HepG2 (cell line): ENCODE measurements at regions not wholly inside any gene's neighbourhood (a gene's known extent, or its start where the extent isn't known, plus 50 kb on each side); places are given as distances from the start of the nearest gene placed in this dataset.

Experiments used
- ATAC-seq: fragments of 200-7000 bp; cut with Tn5 transposase; 3 replicates; pipeline ENCODE4 v1.9.1; 2020; ENCODE audit warnings: mild to moderate bottlenecking, moderate library complexity
- BruUV-seq: library from RNA; stranded (reverse); fragments of 400-500 nt; replicated peaks from 2 replicates; lab custom pipeline; 2021; lab: Mats Ljungman, UMichigan
- CTCF ChIA-PET: fragments of 300-600 bp; formaldehyde crosslinking; extraction: SDS; loops from one replicate; lab custom pipeline; 2021; ENCODE audit warnings: low total read pairs, inconsistent platforms, low intra/inter-chr PET ratio; lab: Yijun Ruan, JAX
- POLR2A ChIA-PET: fragments of 350-600 bp; sonication (Branson Sonifier 250); formaldehyde crosslinking; loops from one replicate; lab custom pipeline; 2020; ENCODE audit warnings: antibody characterized with exemption, inconsistent platforms; lab: Yijun Ruan, JAX
- DNase-seq: peaks from one replicate; pipeline ENCODE4 v3.0.0-alpha.2; 2015; ENCODE audit warnings: low spot score
- FAIRE-seq: peaks from 3 replicates; lab custom pipeline; 2011; peaks lifted over from hg19 to GRCh38; lab: Jason Lieb, UNC
- H2AFZ ChIP-seq: one replicate; pipeline ENCODE4 v1.6.1; 2011; ENCODE audit warnings: low read length, inconsistent platforms
- H3K27ac ChIP-seq: fragments of 300-600 bp; 3 replicates; pipeline ENCODE4 v1.8.0; 2011; ENCODE audit warnings: mixed run types, mild to moderate bottlenecking, mixed read lengths, low read length, inconsistent platforms; ENCODE audit not compliant: insufficient read depth; ENCODE audit errors: extremely low read length
- H3K27me3 ChIP-seq, 2 experiments: fragments of 200-600 bp in 1 of 2; 2 replicates in 1 of 2; 3 replicates in 1 of 2; pipeline versions ENCODE4 v1.6.0 to v1.8.0; 2011; ENCODE audit warnings: low read length in 2 of 2, mild to moderate bottlenecking in 2 of 2, moderate library complexity in 2 of 2, inconsistent platforms in 1 of 2; ENCODE audit not compliant: insufficient read depth in 2 of 2, control insufficient read depth in 1 of 2
- H3K36me3 ChIP-seq, 2 experiments: fragments of 200-600 bp in 1 of 2; replicated peaks in 1 of 2; 2 replicates in 1 of 2; 3 replicates in 1 of 2; pipeline versions ENCODE4 v1.5.1 to v1.8.0; 2011; ENCODE audit warnings: low read length in 2 of 2, inconsistent platforms in 1 of 2; ENCODE audit not compliant: insufficient read depth in 2 of 2, control insufficient read depth in 1 of 2
- H3K4me1 ChIP-seq: 2 replicates; pipeline ENCODE4 v1.5.1; 2012; ENCODE audit warnings: low read length, inconsistent platforms; ENCODE audit not compliant: insufficient read depth
- H3K4me2 ChIP-seq: 2 replicates; pipeline ENCODE4 v1.6.0; 2011; ENCODE audit warnings: low read depth, low read length, inconsistent platforms
- H3K4me3 ChIP-seq, 3 experiments: fragments of 200-600 bp in 1 of 3; sonication (generic), shearing (Covaris generic) in 1 of 3; replicated peaks in 1 of 3; 2 replicates each; pipeline ENCODE4 v1.5.1; 2011 to 2016; ENCODE audit warnings: low read length in 3 of 3, inconsistent platforms in 2 of 3, low read depth in 2 of 3, mild to moderate bottlenecking in 2 of 3, control low read depth in 1 of 3, mixed read lengths in 1 of 3; ENCODE audit not compliant: insufficient read depth in 1 of 3
- H3K79me2 ChIP-seq: one replicate; pipeline ENCODE4 v1.6.1; 2011; ENCODE audit warnings: low read length, inconsistent platforms; ENCODE audit not compliant: insufficient read depth
- H3K9ac ChIP-seq: 2 replicates; pipeline ENCODE4 v1.6.0; 2011; ENCODE audit warnings: mild to moderate bottlenecking, low read depth, low read length, inconsistent platforms; ENCODE audit not compliant: insufficient read depth
- H3K9me3 ChIP-seq: 2 replicates; pipeline ENCODE4 v1.5.1; 2012; ENCODE audit warnings: mild to moderate bottlenecking, low read length
- H4K20me1 ChIP-seq: 2 replicates; pipeline ENCODE4 v1.6.0; 2011; ENCODE audit warnings: inconsistent platforms, mild to moderate bottlenecking, low read length, moderate library complexity; ENCODE audit not compliant: insufficient read depth
- CBFB ChIP-seq: sonication (generic); formaldehyde crosslinking; IDR thresholded peaks from 2 replicates; pipeline ENCODE4 v1.4.0; 2020; ENCODE audit warnings: missing genetic modification reagents
- FOXP1 ChIP-seq, 2 experiments: fragments of 450-650 bp in 1 of 2; IDR thresholded peaks; 2 replicates each; pipeline ENCODE4 v1.6.1; 2017 to 2018; ENCODE audit warnings: antibody characterized with exemption in 1 of 2
- HMGXB3 ChIP-seq: sonication (generic); formaldehyde crosslinking; IDR thresholded peaks from 2 replicates; pipeline ENCODE4 v1.4.0; 2020; ENCODE audit warnings: missing genetic modification reagents, borderline replicate concordance
- HNF4G ChIP-seq, 2 experiments: sonication (generic) in 1 of 2; formaldehyde crosslinking in 1 of 2; IDR thresholded peaks; 2 replicates each; pipeline versions ENCODE4 v1.4.0 to v1.6.1; 2011 to 2020; ENCODE audit warnings: borderline replicate concordance in 2 of 2, low read depth in 2 of 2, mild to moderate bottlenecking in 2 of 2, low read length in 1 of 2, missing genetic modification reagents in 1 of 2, moderate library complexity in 1 of 2
- KAT2B ChIP-seq: fragments of 150-350 bp; IDR thresholded peaks from 2 replicates; pipeline ENCODE4 v1.6.1; 2014; ENCODE audit warnings: low read depth, low read length, borderline replicate concordance
- MEF2D ChIP-seq: sonication (generic); formaldehyde crosslinking; IDR thresholded peaks from 2 replicates; pipeline ENCODE4 v1.5.1; 2020; ENCODE audit warnings: mild to moderate bottlenecking, missing genetic modification reagents
- NR1H2 ChIP-seq: sonication (generic); formaldehyde crosslinking; IDR thresholded peaks from 2 replicates; pipeline ENCODE4 v1.8.1; 2022; ENCODE audit warnings: low read depth, missing genetic modification reagents, borderline replicate concordance
- PREB ChIP-seq: sonication (generic); formaldehyde crosslinking; IDR thresholded peaks from 2 replicates; pipeline ENCODE4 v1.4.0; 2020; ENCODE audit warnings: missing genetic modification reagents
- TBX3 ChIP-seq: fragments of 450-650 bp; IDR thresholded peaks from 2 replicates; pipeline ENCODE4 v1.6.1; 2017; ENCODE audit warnings: antibody characterized with exemption, mild to moderate bottlenecking, inconsistent platforms, borderline replicate concordance
- THRA ChIP-seq: sonication (generic); formaldehyde crosslinking; IDR thresholded peaks from 2 replicates; pipeline ENCODE4 v1.4.0; 2020; ENCODE audit warnings: missing genetic modification reagents, borderline replicate concordance
- THYN1 ChIP-seq: sonication (generic); formaldehyde crosslinking; IDR thresholded peaks from 2 replicates; pipeline ENCODE4 v1.8.1; 2023; ENCODE audit warnings: low read depth, mild to moderate bottlenecking, moderate library complexity, missing genetic modification reagents, borderline replicate concordance
- XBP1 ChIP-seq: sonication (generic); formaldehyde crosslinking; IDR thresholded peaks from 2 replicates; pipeline ENCODE4 v1.5.0; 2020; ENCODE audit warnings: missing genetic modification reagents
- ZNF282 ChIP-seq: fragments of 450-650 bp; IDR thresholded peaks from 2 replicates; pipeline ENCODE4 v1.6.1; 2018; ENCODE audit not compliant: partially characterized antibody
- ZNF337 ChIP-seq: sonication (generic); formaldehyde crosslinking; IDR thresholded peaks from 2 replicates; pipeline ENCODE4 v1.5.1; 2020; ENCODE audit warnings: missing genetic modification reagents, low read depth, mild to moderate bottlenecking, borderline replicate concordance
- ZNF496 ChIP-seq: sonication (generic); formaldehyde crosslinking; IDR thresholded peaks from 2 replicates; pipeline ENCODE4 v1.8.1; 2023; ENCODE audit warnings: mild to moderate bottlenecking, moderate library complexity, missing genetic modification reagents; ENCODE audit not compliant: insufficient replicate concordance
- ZNF547 ChIP-seq: sonication (generic); formaldehyde crosslinking; IDR thresholded peaks from 2 replicates; pipeline ENCODE4 v1.5.1; 2020; ENCODE audit warnings: mild to moderate bottlenecking, missing genetic modification reagents
- WGBS: methylation state at CpG from one replicate; pipeline ENCODE4 v1.1.6; 2017; ENCODE audit warnings: low lambda C conversion rate; 5-methylcytosine and 5-hydroxymethylcytosine counted together
- in situ Hi-C: cut with HindIII; loops from 2 replicates; pipeline ENCODE4 v1.10.0; 2017; ENCODE audit warnings: low pct_unique_long_range_greater_than_20kb; ENCODE audit not compliant: extremely low pct_ligation_motif_present
- intact Hi-C: fragments of 100-400 bp; cut with micrococcal nuclease; formaldehyde crosslinking; loops from one replicate; pipeline ENCODE4 v1.10.0; 2022; ENCODE audit not compliant: unreplicated experiment

- TF ChIP-seq FOXP1 (IDR thresholded peaks at IDR 0.05) = no peak
- no peak for TF ChIP-seq FOXP1 (CRISPR knock-in tag; IDR thresholded peaks at IDR 0.05)
- TF ChIP-seq TBX3 = no peak
- no peak for TF ChIP-seq ZNF496 (CRISPR knock-in tag)
- TF ChIP-seq KAT2B = no peak
- TF ChIP-seq THYN1 (CRISPR knock-in tag) = no peak
- TF ChIP-seq ZNF337 = no peak
- no peak for TF ChIP-seq HNF4G (IDR thresholded peaks at IDR 0.05; ENCODE audit: borderline replicate concordance, low read depth, low read length)
- TF ChIP-seq HNF4G (CRISPR knock-in tag; IDR thresholded peaks at IDR 0.05; ENCODE audit: borderline replicate concordance, low read depth) = no peak
- TF ChIP-seq ZNF547 (CRISPR knock-in tag) = no peak
- no peak for TF ChIP-seq CBFB
- TF ChIP-seq THRA (CRISPR knock-in tag) = no peak
These were observed 654.9 kb upstream of the SYT4 start (continued) for GRCh38 chr18:43932140-43932539.

GRCh38 chr18:43933177-43933576 is 655.9 kb upstream of the SYT4 start:
- in situ Hi-C loops (no loop called here), intact Hi-C loops (no loop called here)
- H3K4me2 ChIP-seq = no peak overlapping the region
- H3K9me3 ChIP-seq = peaks cover 32% of the 10 kb centered on the region
- H3K27ac ChIP-seq = no peak overlapping the region
- H2AFZ ChIP-seq = no peak overlapping the region
- DNase-seq = no peak
- no peaks in the 10 kb centered on the region for H3K79me2 ChIP-seq
- no peak overlapping the region for H3K9ac ChIP-seq
- H3K4me3 ChIP-seq = no peak overlapping the region
- 4% methylated on average over 5 of the region's 5 CpGs for WGBS
- no peak for FAIRE-seq
- BruUV-seq = no TSS peak
- H3K36me3 ChIP-seq = no peaks in the 10 kb centered on the region
- H3K27me3 ChIP-seq = no peaks in the 10 kb centered on the region
- H3K4me1 ChIP-seq = no peaks in the 10 kb centered on the region
- no peak for ATAC-seq
- H4K20me1 ChIP-seq = no peaks in the 10 kb centered on the region
- POLR2A ChIA-PET = no interaction called here
- CTCF ChIA-PET = no interaction called here
- no peak for TF ChIP-seq NR1H2
- no peak for TF ChIP-seq PREB (CRISPR knock-in tag)
- TF ChIP-seq XBP1 (CRISPR knock-in tag) = no peak
- TF ChIP-seq MEF2D (CRISPR knock-in tag) = no peak
- TF ChIP-seq ZNF282 = no peak
- TF ChIP-seq HMGXB3 (CRISPR knock-in tag) = no peak
